GM12878 (cell line): ENCODE measurements at regions not wholly inside any gene's neighbourhood (a gene's known extent, or its start where the extent isn't known, plus 50 kb on each side); places are given as distances from the start of the nearest gene placed in this dataset.

ENCODE experiments used
- CHD2 ChIP-seq: IDR thresholded peaks from 2 replicates; pipeline ENCODE4 v1.6.1; 2011; ENCODE audit warnings: low read depth, low read length, improper control_type of control experiment, borderline replicate concordance
- CTCF ChIP-seq, 3 experiments: IDR thresholded peaks in 2 of 3; conservative IDR thresholded peaks in 1 of 3; 2 replicates each; pipeline ENCODE4 v1.5.1; 2011; ENCODE audit warnings: low read depth in 3 of 3, low read length in 3 of 3, mild to moderate bottlenecking in 3 of 3, control low read depth in 2 of 3, moderate library complexity in 2 of 3, inconsistent platforms in 1 of 3, mixed read lengths in 1 of 3; ENCODE audit not compliant: control insufficient read depth in 2 of 3, insufficient read depth in 1 of 3; ENCODE audit errors: extremely low read depth in 1 of 3
- DPF2 ChIP-seq: fragments of 450-650 bp; IDR thresholded peaks from 2 replicates; pipeline ENCODE4 v1.6.1; 2017; ENCODE audit warnings: mild to moderate bottlenecking
- EGR1 ChIP-seq, 2 experiments: IDR thresholded peaks; 1 replicate in 1 of 2; 2 replicates in 1 of 2; pipeline ENCODE4 v1.6.1; 2011 to 2012; ENCODE audit warnings: low read depth in 2 of 2, low read length in 2 of 2, borderline replicate concordance in 1 of 2, mild to moderate bottlenecking in 1 of 2, moderate library complexity in 1 of 2
- HDAC2 ChIP-seq: fragments of 200-600 bp; sonication (generic); IDR thresholded peaks from 2 replicates; pipeline ENCODE4 v1.6.1; 2017
- POU2F2 ChIP-seq: IDR thresholded peaks from 3 replicates; pipeline ENCODE4 v1.6.1; 2011; ENCODE audit warnings: low read depth, mild to moderate bottlenecking, low read length, borderline replicate concordance
- TF ChIP-seq, protein P1 (sequence below): fragments of 450-650 bp; IDR thresholded peaks from 2 replicates; pipeline ENCODE4 v1.6.1; 2016; ENCODE audit warnings: mild to moderate bottlenecking

DNA sequence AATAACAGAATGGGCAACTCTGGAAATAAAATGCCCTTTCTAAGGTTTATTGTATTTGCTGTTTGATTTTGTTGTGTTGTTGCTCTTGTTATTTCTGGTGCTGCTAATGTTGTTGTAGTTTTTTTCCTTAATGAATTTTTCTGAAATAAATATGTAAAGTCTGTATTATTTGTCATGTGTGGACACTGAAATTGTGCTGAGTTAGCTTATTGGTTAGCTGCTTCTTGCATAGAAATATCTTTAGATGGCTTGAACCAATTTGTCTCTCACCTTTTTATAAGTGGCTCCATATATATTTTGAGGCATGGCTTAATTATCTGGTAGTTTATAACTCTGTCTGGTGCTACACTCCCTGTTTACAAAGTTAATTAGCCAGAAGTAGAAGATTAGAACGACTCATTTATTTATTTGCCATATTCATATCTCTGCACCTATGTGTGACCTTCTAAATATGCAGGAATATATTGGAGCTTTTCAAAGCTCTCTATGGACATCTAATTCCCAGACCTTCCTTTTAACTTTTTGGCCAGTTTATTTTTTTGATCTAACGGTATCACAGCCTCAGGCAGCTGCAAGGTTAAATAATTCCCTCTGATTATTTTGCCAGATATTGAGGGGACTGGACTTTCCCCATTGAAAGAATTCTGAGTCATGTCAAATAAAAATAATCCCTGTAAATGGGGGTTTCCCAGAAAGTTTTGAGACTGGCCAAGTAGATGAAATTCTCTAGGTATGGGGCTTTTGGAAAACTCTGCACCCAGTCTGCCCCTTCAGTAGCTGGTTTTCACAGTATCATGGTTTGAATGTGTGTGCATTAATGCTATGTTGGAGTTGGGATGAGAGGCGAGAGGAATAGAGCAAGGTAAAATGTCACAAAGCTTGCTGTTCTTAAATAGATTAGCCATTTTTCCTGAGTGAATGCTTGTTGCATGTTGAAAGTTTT is 1331.7 kb upstream of the MIR17HG start:
- TF ChIP-seq CTCF (IDR thresholded peaks at IDR 0.05 in 2 of 3, conservative IDR thresholded peaks at IDR 0.05 in 1 of 3; ENCODE audit: control insufficient read depth in 2 of 3, extremely low read depth in 1 of 3, insufficient read depth in 1 of 3, low read depth in 3 of 3, low read length in 3 of 3) (no peak), DPF2 (no peak), HDAC2 (no peak), EGR1 (IDR thresholded peaks at IDR 0.05; ENCODE audit: borderline replicate concordance in 1 of 2, low read depth in 2 of 2, low read length in 2 of 2) (no peak), POU2F2 (no peak), CHD2 (no peak)
- TF ChIP-seq, protein P1, sequence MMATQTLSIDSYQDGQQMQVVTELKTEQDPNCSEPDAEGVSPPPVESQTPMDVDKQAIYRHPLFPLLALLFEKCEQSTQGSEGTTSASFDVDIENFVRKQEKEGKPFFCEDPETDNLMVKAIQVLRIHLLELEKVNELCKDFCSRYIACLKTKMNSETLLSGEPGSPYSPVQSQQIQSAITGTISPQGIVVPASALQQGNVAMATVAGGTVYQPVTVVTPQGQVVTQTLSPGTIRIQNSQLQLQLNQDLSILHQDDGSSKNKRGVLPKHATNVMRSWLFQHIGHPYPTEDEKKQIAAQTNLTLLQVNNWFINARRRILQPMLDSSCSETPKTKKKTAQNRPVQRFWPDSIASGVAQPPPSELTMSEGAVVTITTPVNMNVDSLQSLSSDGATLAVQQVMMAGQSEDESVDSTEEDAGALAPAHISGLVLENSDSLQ: no peak
